GM06990 (cell line): ENCODE measurements at regions not wholly inside any gene's neighbourhood (a gene's known extent, or its start where the extent isn't known, plus 50 kb on each side); places are given as distances from the start of the nearest gene placed in this dataset.

Source experiments
- DNase-seq: peaks from one replicate; pipeline ENCODE4 v3.0.0-alpha.2; 2011; ENCODE audit not compliant: insufficient read length; ENCODE audit errors: extremely low read depth
- H3K27me3 ChIP-seq: replicated peaks from 2 replicates; pipeline ENCODE4 v1.6.0; 2011; ENCODE audit warnings: low read length; ENCODE audit not compliant: control insufficient read depth, insufficient read depth
- H3K36me3 ChIP-seq: 2 replicates; pipeline ENCODE4 v1.5.1; 2011; ENCODE audit warnings: low read length; ENCODE audit not compliant: control insufficient read depth, insufficient read depth
- H3K4me3 ChIP-seq: replicated peaks from 2 replicates; pipeline ENCODE4 v1.5.1; 2011; ENCODE audit warnings: low read depth, mild to moderate bottlenecking, control low read depth, low read length
- CTCF ChIP-seq: IDR thresholded peaks from 2 replicates; pipeline ENCODE4 v1.5.1; 2011; ENCODE audit warnings: low read length, control low read depth, mild to moderate bottlenecking, inconsistent platforms; ENCODE audit not compliant: insufficient read depth, poor library complexity, severe bottlenecking

- no peak for DNase-seq
- Histone ChIP-seq H3K27me3 (no peaks in the 10 kb centered on the region; the same call in 1 of the 2 replicates), H3K4me3 (no peak overlapping the region), H3K36me3 (no peaks in the 10 kb centered on the region)
- no peak for TF ChIP-seq CTCF
Observed at GRCh38 chr18:24678626-24679025, 218.2 kb downstream of the HRH4 start.

DNA sequence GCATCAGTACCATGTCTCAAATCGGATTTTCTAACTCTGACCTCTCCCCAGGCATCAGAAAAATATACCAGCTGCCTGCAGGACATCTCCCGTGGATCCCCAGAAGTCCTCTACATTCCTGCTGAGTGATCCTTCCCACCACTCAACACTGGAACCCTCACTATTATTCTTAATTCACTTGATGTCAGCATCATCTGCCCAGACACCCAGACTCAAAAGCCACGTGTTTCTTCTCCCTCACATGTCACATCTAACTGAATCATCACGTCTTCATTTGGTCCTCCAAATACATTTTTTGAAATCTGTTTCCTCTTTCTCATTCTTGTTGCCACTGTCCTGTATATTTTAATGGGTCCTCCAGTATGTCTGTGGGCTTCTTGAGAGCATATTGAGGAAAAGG lies 218.6 kb downstream of the HRH4 start:
- DNase-seq, result no peak
- TF ChIP-seq CTCF, result no peak
- Histone ChIP-seq H3K36me3 (no peaks in the 10 kb centered on the region), H3K4me3 (no peak overlapping the region), H3K27me3 (no peaks in the 10 kb centered on the region; the same call in 1 of the 2 replicates)

DNA sequence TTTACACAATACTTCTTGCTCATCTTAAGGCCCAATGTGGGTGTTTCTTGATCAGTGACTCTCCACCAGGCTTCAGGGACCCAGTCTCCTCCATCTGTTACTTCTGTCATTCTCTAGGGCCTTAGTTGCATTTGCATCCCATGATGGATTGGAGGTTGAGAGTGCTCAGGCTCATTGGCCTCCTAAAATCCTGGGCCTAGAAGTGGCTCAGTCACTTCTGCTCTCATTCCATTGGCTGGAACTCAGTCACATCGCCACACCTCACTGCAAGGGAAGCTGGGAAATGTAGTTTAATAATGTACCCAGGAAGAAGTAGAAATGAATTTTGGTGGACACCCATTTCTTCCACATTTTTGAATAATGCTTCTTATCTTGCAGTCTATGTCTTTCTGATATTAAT lies 223.5 kb downstream of the HRH4 start:
- Histone ChIP-seq H3K36me3 (no peaks in the 10 kb centered on the region), H3K4me3 (no peak overlapping the region), H3K27me3 (no peaks in the 10 kb centered on the region)
- DNase-seq, result no peak
- no peak for TF ChIP-seq CTCF

DNA sequence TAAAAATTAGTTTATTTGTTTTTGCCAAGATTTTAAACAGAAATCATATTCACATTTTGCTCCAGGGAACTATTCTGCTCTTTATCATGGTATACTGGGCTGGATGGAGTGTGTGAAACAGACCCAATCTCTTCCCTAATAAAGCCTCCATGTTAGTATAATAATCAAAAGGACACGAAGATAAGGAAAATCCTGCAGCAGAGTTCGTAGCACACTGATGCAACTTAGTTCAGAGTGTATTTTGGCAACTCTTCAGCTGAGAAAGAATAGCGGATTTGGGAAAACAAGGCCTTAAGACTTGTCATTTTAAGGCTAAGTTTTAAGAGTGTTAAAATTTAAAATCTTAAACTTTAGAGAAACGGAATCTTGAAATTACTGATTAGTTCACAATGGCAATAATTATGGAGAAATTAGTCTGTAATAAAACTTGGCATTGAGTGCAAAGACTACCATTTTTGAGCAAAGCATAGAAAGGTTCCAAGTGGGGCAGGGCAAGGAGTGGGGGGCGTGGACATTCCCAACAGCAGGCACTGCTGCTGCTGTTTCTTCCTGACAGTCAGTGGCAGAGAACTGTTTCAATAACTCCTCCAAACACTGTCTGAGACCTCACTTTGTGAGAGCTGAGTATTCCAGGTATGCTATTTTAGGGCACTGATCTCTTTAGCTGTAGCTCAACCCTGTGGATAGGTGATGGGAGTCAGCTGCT lies 225.0 kb downstream of the HRH4 start:
- DNase-seq, result no peak
- Histone ChIP-seq H3K4me3 (no peak overlapping the region), H3K36me3 (no peaks in the 10 kb centered on the region), H3K27me3 (no peaks in the 10 kb centered on the region)
- TF ChIP-seq CTCF, result no peak

GRCh38 chr18:24695168-24695567 lies 234.7 kb downstream of the HRH4 start:
- no peaks in the 10 kb centered on the region for H3K27me3 ChIP-seq
- no peak for TF ChIP-seq CTCF
- H3K4me3 ChIP-seq, result no peak overlapping the region
- H3K36me3 ChIP-seq, result no peaks in the 10 kb centered on the region
- DNase-seq, result no peak
